DMS 273 (cell line): ENCODE measurements at regions not wholly inside any gene's neighbourhood (a gene's known extent, or its start where the extent isn't known, plus 50 kb on each side); places are given as distances from the start of the nearest gene placed in this dataset.

Experiments used
- DNase-seq: peaks from one replicate; lab custom pipeline; 2025; ENCODE audit not compliant: unreplicated experiment; lab: John Stamatoyannopoulos, UW

- DNase-seq: no peak
Measured at GRCh38 chr16:86287664-86288201, 222.6 kb upstream of the FOXF1 start.

- DNase-seq: no peak
Measured at GRCh38 chr16:86288716-86289294, 221.5 kb upstream of the FOXF1 start.

- no peak for DNase-seq
Measured at GRCh38 chr16:86289304-86289703, 221.0 kb upstream of the FOXF1 start.

- DNase-seq: no peak
Measured at GRCh38 chr16:86289907-86290306, 220.4 kb upstream of the FOXF1 start.

GRCh38 chr16:86291491-86291890 is 218.8 kb upstream of the FOXF1 start:
- no peak for DNase-seq

- no peak for DNase-seq
Measured at GRCh38 chr16:86292171-86292775, 218.1 kb upstream of the FOXF1 start.

GRCh38 chr16:86292942-86293341 is 217.4 kb upstream of the FOXF1 start:
- DNase-seq: no peak

- no peak for DNase-seq
Measured at GRCh38 chr16:86293906-86294305, 216.4 kb upstream of the FOXF1 start.

GRCh38 chr16:86294535-86295196 is 215.7 kb upstream of the FOXF1 start:
- DNase-seq: no peak

- DNase-seq: no peak
Measured at GRCh38 chr16:86296256-86296655, 214.1 kb upstream of the FOXF1 start.

GRCh38 chr16:86297391-86297790 is 212.9 kb upstream of the FOXF1 start:
- DNase-seq: no peak

- DNase-seq: no peak
Measured at GRCh38 chr16:86297866-86298757, 212.2 kb upstream of the FOXF1 start.

- DNase-seq: no peak
Measured at GRCh38 chr16:86298758-86299134, 211.6 kb upstream of the FOXF1 start.

GRCh38 chr16:86299882-86300610 is 210.3 kb upstream of the FOXF1 start:
- no peak for DNase-seq

GRCh38 chr16:86300746-86301481 is 209.4 kb upstream of the FOXF1 start:
- DNase-seq: no peak

- DNase-seq: no peak
Measured at GRCh38 chr16:86302421-86303109, 207.8 kb upstream of the FOXF1 start.

- DNase-seq: no peak
Measured at GRCh38 chr16:86303787-86304678, 206.3 kb upstream of the FOXF1 start.

GRCh38 chr16:86304868-86305267 is 205.5 kb upstream of the FOXF1 start:
- no peak for DNase-seq
